Stimulated activated naive B cell treated with anti-CD40 and anti-IgM and Interleukin-4, amounts not matched to agents 10 μg/mL and 1 μg/mL and 100 μg/mL, for 72 hours (primary cell): ENCODE measurements at regions not wholly inside any gene's neighbourhood (a gene's known extent, or its start where the extent isn't known, plus 50 kb on each side); places are given as distances from the start of the nearest gene placed in this dataset.
"Not testable (repeated sequence)": the region's sequence is repeated elsewhere in the genome, so short reads cannot be mapped to it uniquely, and the experiment has no call there.

Source experiments
- ATAC-seq, 2 donors: fragments of 150-1000 bp; cut with Tn5 transposase; replicated peaks; 2 replicates each; pipeline ENCODE4 v1.10.0; 2021; ENCODE audit warnings: moderate library complexity in 1 of 2
- DNase-seq: peaks from one replicate; pipeline ENCODE4 v3.0.0; 2021
- H3K27ac Mint-ChIP-seq: one replicate; pipeline ENCODE4 v1.8.0; 2022; ENCODE audit warnings: mild to moderate bottlenecking, mixed read lengths
- H3K27me3 Mint-ChIP-seq, 2 donors: one replicate each; pipeline ENCODE4 v1.8.0; 2022; ENCODE audit warnings: mixed read lengths in 2 of 2
- H3K36me3 Mint-ChIP-seq, 2 donors: one replicate each; pipeline ENCODE4 v1.8.0; 2022; ENCODE audit warnings: mixed read lengths in 2 of 2, mild to moderate bottlenecking in 1 of 2
- H3K4me1 Mint-ChIP-seq, 2 donors: one replicate each; pipeline ENCODE4 v1.8.0; 2022; ENCODE audit warnings: mixed read lengths in 2 of 2, mild to moderate bottlenecking in 1 of 2
- H3K4me3 Mint-ChIP-seq, 2 donors: one replicate each; pipeline ENCODE4 v1.8.0; 2022; ENCODE audit warnings: mild to moderate bottlenecking in 2 of 2, mixed read lengths in 2 of 2, moderate library complexity in 1 of 2
- H3K9me3 Mint-ChIP-seq, 2 donors: one replicate each; pipeline ENCODE4 v1.8.0; 2022; ENCODE audit warnings: mixed read lengths in 2 of 2, mild to moderate bottlenecking in 1 of 2

- DNase-seq = peak; percentile 8
- not testable (repeated sequence) for H3K9me3 Mint-ChIP-seq, H3K36me3 Mint-ChIP-seq, H3K27me3 Mint-ChIP-seq, H3K4me1 Mint-ChIP-seq
- Mint-ChIP-seq H3K27ac (peak overlapping the region; percentile 89), H3K4me3 (peak overlapping the region; percentile 87 to 92)
- peak; percentile 7 to 10 for ATAC-seq
These were observed 53.6 kb upstream of the PLGLB1 start for GRCh38 chr2:87075054-87075790.

- peak; percentile 49 to 50 for ATAC-seq
- H3K4me1 Mint-ChIP-seq, H3K36me3 Mint-ChIP-seq, H3K9me3 Mint-ChIP-seq, H3K27me3 Mint-ChIP-seq: not testable (repeated sequence)
- Mint-ChIP-seq H3K27ac (peak overlapping the region; percentile 76), H3K4me3 (peak overlapping the region; percentile 75 to 92)
- peak; percentile 61 for DNase-seq
These were observed 54.2 kb upstream of the PLGLB1 start for GRCh38 chr2:87075791-87076252.

GRCh38 chr2:87076253-87077123, 54.8 kb upstream of the PLGLB1 start:
- peak; percentile 93 for DNase-seq
- Mint-ChIP-seq H3K4me3 (peak overlapping the region; percentile 92 to 94), H3K27ac (peak overlapping the region; percentile 99)
- H3K27me3 Mint-ChIP-seq, H3K4me1 Mint-ChIP-seq, H3K36me3 Mint-ChIP-seq, H3K9me3 Mint-ChIP-seq: not testable (repeated sequence)
- peak; percentile 89 to 90 for ATAC-seq

- not testable (repeated sequence) for H3K36me3 Mint-ChIP-seq, DNase-seq, H3K4me1 Mint-ChIP-seq, H3K9me3 Mint-ChIP-seq, H3K27me3 Mint-ChIP-seq
- H3K4me3 Mint-ChIP-seq = peak overlapping the region; percentile 92 to 94
- peak overlapping the region; percentile 99 for H3K27ac Mint-ChIP-seq
- ATAC-seq = peak; percentile 18 to 22
These were observed 55.4 kb upstream of the PLGLB1 start for GRCh38 chr2:87077124-87077446.

- not testable (repeated sequence) for H3K9me3 Mint-ChIP-seq, H3K4me1 Mint-ChIP-seq, H3K36me3 Mint-ChIP-seq, H3K4me3 Mint-ChIP-seq, H3K27ac Mint-ChIP-seq, ATAC-seq, H3K27me3 Mint-ChIP-seq, DNase-seq
These were observed 60.1 kb upstream of the PLGLB1 start for GRCh38 chr2:87081727-87082126.

- DNase-seq, H3K4me3 Mint-ChIP-seq, H3K9me3 Mint-ChIP-seq, H3K27ac Mint-ChIP-seq, H3K27me3 Mint-ChIP-seq, H3K4me1 Mint-ChIP-seq, H3K36me3 Mint-ChIP-seq, ATAC-seq: not testable (repeated sequence)
These were observed 66.4 kb upstream of the PLGLB1 start for GRCh38 chr2:87088079-87088478.

- not testable (repeated sequence) for ATAC-seq
These were observed 67.8 kb upstream of the PLGLB1 start for GRCh38 chr2:87089401-87089800.

GRCh38 chr2:87093252-87093651, 71.6 kb upstream of the PLGLB1 start:
- H3K4me3 Mint-ChIP-seq, H3K27ac Mint-ChIP-seq, DNase-seq, ATAC-seq, H3K36me3 Mint-ChIP-seq, H3K4me1 Mint-ChIP-seq, H3K9me3 Mint-ChIP-seq, H3K27me3 Mint-ChIP-seq: not testable (repeated sequence)

More at GRCh38 chr2:87089401-87089800, 67.8 kb upstream of the PLGLB1 start:
- not testable (repeated sequence) for H3K27ac Mint-ChIP-seq, H3K36me3 Mint-ChIP-seq, H3K27me3 Mint-ChIP-seq, H3K4me3 Mint-ChIP-seq, H3K9me3 Mint-ChIP-seq, DNase-seq, H3K4me1 Mint-ChIP-seq

GRCh38 chr2:87093937-87094529, 72.4 kb upstream of the PLGLB1 start:
- not testable (repeated sequence) for H3K27me3 Mint-ChIP-seq, DNase-seq, H3K4me3 Mint-ChIP-seq, H3K4me1 Mint-ChIP-seq, ATAC-seq, H3K27ac Mint-ChIP-seq, H3K9me3 Mint-ChIP-seq, H3K36me3 Mint-ChIP-seq

- H3K4me1 Mint-ChIP-seq, DNase-seq, ATAC-seq, H3K9me3 Mint-ChIP-seq, H3K27ac Mint-ChIP-seq, H3K36me3 Mint-ChIP-seq, H3K27me3 Mint-ChIP-seq, H3K4me3 Mint-ChIP-seq: not testable (repeated sequence)
These were observed 74.2 kb upstream of the PLGLB1 start for GRCh38 chr2:87095804-87096203.

- DNase-seq, H3K4me3 Mint-ChIP-seq, H3K9me3 Mint-ChIP-seq, H3K27ac Mint-ChIP-seq, H3K27me3 Mint-ChIP-seq, H3K4me1 Mint-ChIP-seq, H3K36me3 Mint-ChIP-seq: not testable (repeated sequence)
- ATAC-seq = peak; percentile 31 to 87
These were observed 107.3 kb upstream of the PLGLB1 start for GRCh38 chr2:87128761-87129553.

GRCh38 chr2:87132577-87132976, 110.9 kb upstream of the PLGLB1 start:
- H3K4me3 Mint-ChIP-seq, H3K9me3 Mint-ChIP-seq, H3K27ac Mint-ChIP-seq, H3K27me3 Mint-ChIP-seq, H3K36me3 Mint-ChIP-seq, H3K4me1 Mint-ChIP-seq, DNase-seq: not testable (repeated sequence)
- ATAC-seq = peak; percentile 38 to 48

GRCh38 chr2:87151835-87152493, 130.3 kb upstream of the PLGLB1 start:
- not testable (repeated sequence) for ATAC-seq, H3K27ac Mint-ChIP-seq, H3K4me1 Mint-ChIP-seq, DNase-seq, H3K36me3 Mint-ChIP-seq, H3K9me3 Mint-ChIP-seq, H3K4me3 Mint-ChIP-seq, H3K27me3 Mint-ChIP-seq

GRCh38 chr2:87174454-87174853, 152.8 kb upstream of the PLGLB1 start:
- H3K4me1 Mint-ChIP-seq, H3K36me3 Mint-ChIP-seq, ATAC-seq, H3K27me3 Mint-ChIP-seq, H3K27ac Mint-ChIP-seq, H3K9me3 Mint-ChIP-seq, H3K4me3 Mint-ChIP-seq, DNase-seq: not testable (repeated sequence)
